ENCODE measurements at regions not wholly inside any gene's neighbourhood (a gene's known extent, or its start where the extent isn't known, plus 50 kb on each side); places are given as distances from the start of the nearest gene placed in this dataset.
"Not testable (repeated sequence)": the region's sequence is repeated elsewhere in the genome, so short reads cannot be mapped to it uniquely, and the experiment has no call there.

- H3K36me3 ChIP-seq; H3K9me3 ChIP-seq; ATAC-seq; in situ Hi-C loops (cut with MboI; ENCODE audit: low sequenced_read_pairs in 4 of 4); H3K4me1 ChIP-seq; H3K27ac ChIP-seq; H3K4me3 ChIP-seq; H3K27me3 ChIP-seq; DNase-seq; intact Hi-C loops (cut with DNase I; ENCODE audit: low total_unique reads): not testable (repeated sequence)
Measured at GRCh38 chr1:223951551-223951950, 105.8 kb upstream of the TP53BP2 start.

- in situ Hi-C loops (cut with MboI; ENCODE audit: low sequenced_read_pairs in 4 of 4); H3K4me1 ChIP-seq; H3K36me3 ChIP-seq; H3K27me3 ChIP-seq; H3K4me3 ChIP-seq; DNase-seq; H3K27ac ChIP-seq; H3K9me3 ChIP-seq; intact Hi-C loops (cut with DNase I; ENCODE audit: low total_unique reads); ATAC-seq: not testable (repeated sequence)
Measured at GRCh38 chr1:223949944-223950343, 104.2 kb upstream of the TP53BP2 start.

DNA sequence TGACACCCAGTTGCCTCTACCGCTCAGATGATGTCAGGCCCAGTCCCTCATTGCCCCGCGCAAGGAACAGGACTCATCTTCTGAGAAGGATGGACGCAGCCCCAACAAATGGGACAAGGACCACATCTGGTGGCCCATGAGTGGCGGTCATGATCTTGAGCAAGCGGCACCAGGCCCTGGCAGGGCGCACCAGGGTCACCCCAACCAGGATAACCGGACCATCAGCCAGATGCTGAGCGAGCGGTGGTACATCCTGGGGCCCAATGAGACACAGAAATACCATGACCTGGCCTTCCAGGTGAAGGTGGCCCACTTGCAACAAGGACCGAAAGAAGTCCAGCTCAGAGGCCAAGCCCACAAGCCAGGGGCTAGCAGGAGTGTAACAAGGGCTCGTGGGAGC is 102.3 kb upstream of the TP53BP2 start:
- H3K27me3 ChIP-seq; intact Hi-C loops (cut with DNase I; ENCODE audit: low total_unique reads); H3K4me1 ChIP-seq; H3K36me3 ChIP-seq; DNase-seq; ATAC-seq; H3K27ac ChIP-seq; in situ Hi-C loops (cut with MboI; ENCODE audit: low sequenced_read_pairs in 4 of 4); H3K4me3 ChIP-seq; H3K9me3 ChIP-seq: not testable (repeated sequence)

GRCh38 chr1:223936592-223936991 is 90.8 kb upstream of the TP53BP2 start:
- H3K4me3 ChIP-seq; DNase-seq; H3K27ac ChIP-seq; H3K9me3 ChIP-seq; H3K36me3 ChIP-seq; H3K4me1 ChIP-seq; ATAC-seq; intact Hi-C loops (cut with DNase I; ENCODE audit: low total_unique reads); in situ Hi-C loops (cut with MboI; ENCODE audit: low sequenced_read_pairs in 4 of 4); H3K27me3 ChIP-seq: not testable (repeated sequence)

DNA sequence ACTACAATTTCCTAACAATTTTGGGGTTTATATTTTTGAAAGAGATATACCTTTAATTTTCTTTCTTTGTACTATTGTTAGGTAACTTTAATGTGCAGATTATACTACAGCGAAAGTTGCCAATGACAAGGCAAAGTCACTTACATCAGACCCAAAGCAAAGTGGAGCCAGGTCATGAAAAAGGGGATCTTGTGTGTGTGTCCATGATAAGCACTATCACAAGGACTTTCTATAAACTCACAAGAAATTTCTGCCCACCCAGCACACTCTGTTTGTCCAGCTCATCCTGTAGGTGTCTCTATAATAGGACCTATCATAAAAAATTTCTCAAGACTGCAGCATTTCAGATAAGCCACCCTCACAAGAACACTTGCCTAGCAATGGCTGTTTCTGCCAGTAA is 85.7 kb upstream of the TP53BP2 start:
- H3K36me3 ChIP-seq; H3K27me3 ChIP-seq; in situ Hi-C loops (cut with MboI; ENCODE audit: low sequenced_read_pairs in 4 of 4); intact Hi-C loops (cut with DNase I; ENCODE audit: low total_unique reads); H3K4me3 ChIP-seq; H3K9me3 ChIP-seq; H3K4me1 ChIP-seq; ATAC-seq; DNase-seq; H3K27ac ChIP-seq: not testable (repeated sequence)

GRCh38 chr1:223920805-223921204 is 75.1 kb upstream of the TP53BP2 start:
- H3K27me3 ChIP-seq; H3K4me3 ChIP-seq; H3K9me3 ChIP-seq; H3K4me1 ChIP-seq; ATAC-seq; H3K36me3 ChIP-seq; intact Hi-C loops (cut with DNase I; ENCODE audit: low total_unique reads); H3K27ac ChIP-seq: not testable (repeated sequence)
- in situ Hi-C loops (cut with MboI; ENCODE audit: low sequenced_read_pairs in 4 of 4), result loop anchor here in 1 of 4 donors (25.0 kb wide), 1 partner anchor 109 kb away; no protein-coding TSS in a partner anchor
- TF ChIP-seq, protein P1, sequence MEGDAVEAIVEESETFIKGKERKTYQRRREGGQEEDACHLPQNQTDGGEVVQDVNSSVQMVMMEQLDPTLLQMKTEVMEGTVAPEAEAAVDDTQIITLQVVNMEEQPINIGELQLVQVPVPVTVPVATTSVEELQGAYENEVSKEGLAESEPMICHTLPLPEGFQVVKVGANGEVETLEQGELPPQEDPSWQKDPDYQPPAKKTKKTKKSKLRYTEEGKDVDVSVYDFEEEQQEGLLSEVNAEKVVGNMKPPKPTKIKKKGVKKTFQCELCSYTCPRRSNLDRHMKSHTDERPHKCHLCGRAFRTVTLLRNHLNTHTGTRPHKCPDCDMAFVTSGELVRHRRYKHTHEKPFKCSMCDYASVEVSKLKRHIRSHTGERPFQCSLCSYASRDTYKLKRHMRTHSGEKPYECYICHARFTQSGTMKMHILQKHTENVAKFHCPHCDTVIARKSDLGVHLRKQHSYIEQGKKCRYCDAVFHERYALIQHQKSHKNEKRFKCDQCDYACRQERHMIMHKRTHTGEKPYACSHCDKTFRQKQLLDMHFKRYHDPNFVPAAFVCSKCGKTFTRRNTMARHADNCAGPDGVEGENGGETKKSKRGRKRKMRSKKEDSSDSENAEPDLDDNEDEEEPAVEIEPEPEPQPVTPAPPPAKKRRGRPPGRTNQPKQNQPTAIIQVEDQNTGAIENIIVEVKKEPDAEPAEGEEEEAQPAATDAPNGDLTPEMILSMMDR (IDR thresholded peaks at IDR 0.05 in 4 of 5, conservative IDR thresholded peaks at IDR 0.05 in 1 of 5), result peak in 2 of 5 experiments; percentile 19 to 30
- DNase-seq, result peak in 1 of 2 donors; percentile 24

- H3K4me3 ChIP-seq; H3K4me1 ChIP-seq; H3K27me3 ChIP-seq; intact Hi-C loops (cut with DNase I; ENCODE audit: low total_unique reads); ATAC-seq; H3K9me3 ChIP-seq; H3K27ac ChIP-seq; H3K36me3 ChIP-seq: not testable (repeated sequence)
- DNase-seq, result peak in 1 of 2 donors; percentile 47
- in situ Hi-C loops (cut with MboI; ENCODE audit: low sequenced_read_pairs in 4 of 4), result loop anchor here in 1 of 4 donors (25.0 kb wide), 1 partner anchor 103 kb away; no protein-coding TSS in a partner anchor
Measured at GRCh38 chr1:223915476-223915875, 69.7 kb upstream of the TP53BP2 start.

GRCh38 chr1:223913715-223914114 is 68.0 kb upstream of the TP53BP2 start:
- intact Hi-C loops (cut with DNase I; ENCODE audit: low total_unique reads); DNase-seq; H3K4me1 ChIP-seq; H3K4me3 ChIP-seq; H3K9me3 ChIP-seq; H3K27ac ChIP-seq; H3K36me3 ChIP-seq; H3K27me3 ChIP-seq; ATAC-seq: not testable (repeated sequence)
- in situ Hi-C loops (cut with MboI; ENCODE audit: low sequenced_read_pairs in 4 of 4), result loop anchor here in 1 of 4 donors (25.0 kb wide), 1 partner anchor 101 kb away; no protein-coding TSS in a partner anchor

All from gastrocnemius medialis (tissue), 4 donors.